ENCODE measurements at regions not wholly inside any gene's neighbourhood (a gene's known extent, or its start where the extent isn't known, plus 50 kb on each side); places are given as distances from the start of the nearest gene placed in this dataset.
"Not testable (repeated sequence)": the region's sequence is repeated elsewhere in the genome, so short reads cannot be mapped to it uniquely, and the experiment has no call there.

- ATAC-seq (no peak), DNase-seq (ENCODE audit: low spot score in 2 of 2) (no peak)
- Mint-ChIP-seq H3K9me3 (no peaks in the 10 kb centered on the region), H3K36me3 (peaks cover 19% of the 10 kb centered on the region), H3K27ac (peak overlapping the region; percentile 24), H3K4me1 (peaks cover 17% of the 10 kb centered on the region), H3K4me3 (no peak overlapping the region)
These were observed 114.2 kb downstream of the OR2B2 start for GRCh38 chr6:27797960-27798359.

- ATAC-seq; DNase-seq (ENCODE audit: low spot score in 2 of 2); H3K9me3 Mint-ChIP-seq; H3K4me3 Mint-ChIP-seq: not testable (repeated sequence)
- H3K36me3 Mint-ChIP-seq, result peaks cover 19% of the 10 kb centered on the region
- H3K4me1 Mint-ChIP-seq, result peaks cover 25% of the 10 kb centered on the region
- H3K27ac Mint-ChIP-seq, result peak overlapping the region; percentile 24
These were observed 115.3 kb downstream of the OR2B2 start for GRCh38 chr6:27796736-27797481.

GRCh38 chr6:27795697-27796494, 116.3 kb downstream of the OR2B2 start:
- Mint-ChIP-seq H3K9me3 (no peaks in the 10 kb centered on the region), H3K36me3 (peaks cover 27% of the 10 kb centered on the region), H3K4me1 (peaks cover 34% of the 10 kb centered on the region), H3K4me3 (no peak overlapping the region), H3K27ac (peak overlapping the region; percentile 96)
- ATAC-seq, result peak; percentile 76
- peak; percentile 75 to 80 for DNase-seq (ENCODE audit: low spot score in 2 of 2)

GRCh38 chr6:27791182-27791943, 120.8 kb downstream of the OR2B2 start:
- peaks cover 34% of the 10 kb centered on the region for H3K4me1 Mint-ChIP-seq
- ATAC-seq, result peak; percentile 27
- peak overlapping the region; percentile 79 for H3K4me3 Mint-ChIP-seq
- H3K36me3 Mint-ChIP-seq, result peaks cover 27% of the 10 kb centered on the region
- peak; percentile 8 to 63 for DNase-seq (ENCODE audit: low spot score in 2 of 2)
- no peaks in the 10 kb centered on the region for H3K9me3 Mint-ChIP-seq
- H3K27ac Mint-ChIP-seq, result peak overlapping the region; percentile 93

GRCh38 chr6:27788376-27788775, 123.8 kb downstream of the OR2B2 start:
- not testable (repeated sequence) for H3K9me3 Mint-ChIP-seq, ATAC-seq

GRCh38 chr6:27786048-27786447, 126.1 kb downstream of the OR2B2 start:
- no peak for DNase-seq (ENCODE audit: low spot score in 2 of 2)
- Mint-ChIP-seq H3K36me3 (peaks cover 1% of the 10 kb centered on the region), H3K27ac (no peak overlapping the region), H3K9me3 (no peaks in the 10 kb centered on the region), H3K4me1 (no peaks in the 10 kb centered on the region), H3K4me3 (no peak overlapping the region)
- ATAC-seq, result no peak

More at GRCh38 chr6:27788376-27788775, 123.8 kb downstream of the OR2B2 start:
- DNase-seq (ENCODE audit: low spot score in 2 of 2); H3K36me3 Mint-ChIP-seq; H3K27ac Mint-ChIP-seq; H3K4me3 Mint-ChIP-seq: not testable (repeated sequence)
- peaks cover 19% of the 10 kb centered on the region for H3K4me1 Mint-ChIP-seq

GRCh38 chr6:27785294-27785693, 126.9 kb downstream of the OR2B2 start:
- Mint-ChIP-seq H3K4me3 (no peak overlapping the region), H3K36me3 (no peaks in the 10 kb centered on the region)

GRCh38 chr6:27782748-27783147, 129.4 kb downstream of the OR2B2 start:
- Mint-ChIP-seq H3K4me1 (no peaks in the 10 kb centered on the region), H3K9me3 (no peaks in the 10 kb centered on the region), H3K4me3 (no peak overlapping the region), H3K36me3 (peaks cover 2% of the 10 kb centered on the region), H3K27ac (no peak overlapping the region)
- no peak for ATAC-seq
- DNase-seq (ENCODE audit: low spot score in 2 of 2), result no peak

More at GRCh38 chr6:27785294-27785693, 126.9 kb downstream of the OR2B2 start:
- H3K9me3 Mint-ChIP-seq, result no peaks in the 10 kb centered on the region
- no peak overlapping the region for H3K27ac Mint-ChIP-seq
- no peak for ATAC-seq
- no peak for DNase-seq (ENCODE audit: low spot score in 2 of 2)
- no peaks in the 10 kb centered on the region for H3K4me1 Mint-ChIP-seq

GRCh38 chr6:27778625-27779417, 133.4 kb downstream of the OR2B2 start:
- H3K4me1 Mint-ChIP-seq, result peaks cover 5% of the 10 kb centered on the region
- H3K9me3 Mint-ChIP-seq, result no peaks in the 10 kb centered on the region
- no peak overlapping the region for H3K27ac Mint-ChIP-seq
- DNase-seq (ENCODE audit: low spot score in 2 of 2), result no peak
- peaks cover 8% of the 10 kb centered on the region for H3K36me3 Mint-ChIP-seq
- no peak for ATAC-seq
- H3K4me3 Mint-ChIP-seq, result no peak overlapping the region

- Mint-ChIP-seq H3K4me1 (peaks cover 5% of the 10 kb centered on the region), H3K4me3 (no peak overlapping the region), H3K9me3 (no peaks in the 10 kb centered on the region), H3K27ac (no peak overlapping the region), H3K36me3 (peaks cover 8% of the 10 kb centered on the region)
- DNase-seq (ENCODE audit: low spot score in 2 of 2) (no peak), ATAC-seq (no peak)
These were observed 134.4 kb downstream of the OR2B2 start for GRCh38 chr6:27777614-27778355.

GRCh38 chr6:27777126-27777525, 135.1 kb downstream of the OR2B2 start:
- DNase-seq (ENCODE audit: low spot score in 2 of 2) (no peak), ATAC-seq (no peak)
- Mint-ChIP-seq H3K27ac (no peak overlapping the region), H3K9me3 (no peaks in the 10 kb centered on the region), H3K36me3 (peaks cover 8% of the 10 kb centered on the region), H3K4me1 (peaks cover 9% of the 10 kb centered on the region), H3K4me3 (no peak overlapping the region)

- Mint-ChIP-seq H3K4me3 (no peak overlapping the region), H3K36me3 (peaks cover 8% of the 10 kb centered on the region), H3K4me1 (peaks cover 13% of the 10 kb centered on the region), H3K27ac (no peak overlapping the region), H3K9me3 (no peaks in the 10 kb centered on the region)
- ATAC-seq, result no peak
- no peak for DNase-seq (ENCODE audit: low spot score in 2 of 2)
These were observed 135.7 kb downstream of the OR2B2 start for GRCh38 chr6:27776504-27776903.

GRCh38 chr6:27775796-27776184, 136.4 kb downstream of the OR2B2 start:
- DNase-seq (ENCODE audit: low spot score in 2 of 2), result no peak
- no peak overlapping the region for H3K4me3 Mint-ChIP-seq
- H3K9me3 Mint-ChIP-seq, result no peaks in the 10 kb centered on the region
- H3K36me3 Mint-ChIP-seq, result peaks cover 8% of the 10 kb centered on the region
- ATAC-seq, result no peak
- H3K4me1 Mint-ChIP-seq, result peaks cover 13% of the 10 kb centered on the region
- no peak overlapping the region for H3K27ac Mint-ChIP-seq

- not testable (repeated sequence) for DNase-seq (ENCODE audit: low spot score in 2 of 2); ATAC-seq; H3K27ac Mint-ChIP-seq; H3K9me3 Mint-ChIP-seq; H3K4me3 Mint-ChIP-seq; H3K36me3 Mint-ChIP-seq
- H3K4me1 Mint-ChIP-seq, result peaks cover 13% of the 10 kb centered on the region
These were observed 136.9 kb downstream of the OR2B2 start for GRCh38 chr6:27775138-27775795.
